ENCODE measurements at regions not wholly inside any gene's neighbourhood (a gene's known extent, or its start where the extent isn't known, plus 50 kb on each side); places are given as distances from the start of the nearest gene placed in this dataset.

DNA sequence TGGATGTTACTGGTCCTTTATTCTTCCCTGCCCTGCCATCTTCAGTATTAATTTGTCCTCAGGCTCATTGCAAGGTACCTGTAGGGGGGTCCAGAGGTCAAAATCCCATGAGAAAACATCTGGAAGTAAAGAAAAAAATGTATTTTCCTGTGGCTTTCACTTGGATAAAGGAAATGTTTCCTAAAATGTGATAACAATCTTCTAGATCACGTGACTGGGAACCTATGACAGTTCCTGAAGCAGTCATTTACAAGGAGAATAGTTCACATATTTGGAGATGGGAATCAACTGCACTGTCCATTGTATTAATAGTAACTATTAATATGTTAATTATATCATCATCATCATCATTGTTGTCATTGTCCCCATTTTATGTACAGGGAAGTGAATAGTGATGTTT, 915.1 kb upstream of the EEF2KMT start:
- DNase-seq (ENCODE audit: low read depth in 2 of 2): no peak

- no peak for DNase-seq (ENCODE audit: low read depth in 2 of 2)
Measured at GRCh38 chr16:6009151-6009550, 911.6 kb upstream of the EEF2KMT start.

GRCh38 chr16:6008670-6009069, 911.1 kb upstream of the EEF2KMT start:
- DNase-seq (ENCODE audit: low read depth in 2 of 2): no peak

DNA sequence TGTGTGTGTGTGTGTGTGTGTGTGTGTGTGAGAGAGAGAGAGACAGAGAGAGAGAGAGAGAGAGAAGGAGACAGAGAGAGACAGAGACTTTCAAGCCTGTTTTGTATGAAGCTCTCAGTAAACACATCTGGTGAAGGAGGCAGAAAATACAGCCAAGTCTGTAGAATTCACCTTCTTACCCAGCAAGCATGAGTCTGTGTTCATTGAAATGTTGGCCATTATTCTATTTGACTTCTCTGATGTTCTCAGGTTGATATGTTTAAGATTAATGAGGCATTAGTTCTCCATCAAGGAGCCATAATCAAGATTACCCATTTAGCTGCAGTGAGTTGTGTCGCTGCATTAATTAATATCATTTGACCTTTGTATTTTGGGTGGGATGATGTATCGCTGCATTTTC, 895.8 kb upstream of the EEF2KMT start:
- DNase-seq (ENCODE audit: low read depth in 2 of 2): no peak

GRCh38 chr16:5982979-5983378, 885.4 kb upstream of the EEF2KMT start:
- DNase-seq (ENCODE audit: low read depth in 2 of 2): no peak

DNA sequence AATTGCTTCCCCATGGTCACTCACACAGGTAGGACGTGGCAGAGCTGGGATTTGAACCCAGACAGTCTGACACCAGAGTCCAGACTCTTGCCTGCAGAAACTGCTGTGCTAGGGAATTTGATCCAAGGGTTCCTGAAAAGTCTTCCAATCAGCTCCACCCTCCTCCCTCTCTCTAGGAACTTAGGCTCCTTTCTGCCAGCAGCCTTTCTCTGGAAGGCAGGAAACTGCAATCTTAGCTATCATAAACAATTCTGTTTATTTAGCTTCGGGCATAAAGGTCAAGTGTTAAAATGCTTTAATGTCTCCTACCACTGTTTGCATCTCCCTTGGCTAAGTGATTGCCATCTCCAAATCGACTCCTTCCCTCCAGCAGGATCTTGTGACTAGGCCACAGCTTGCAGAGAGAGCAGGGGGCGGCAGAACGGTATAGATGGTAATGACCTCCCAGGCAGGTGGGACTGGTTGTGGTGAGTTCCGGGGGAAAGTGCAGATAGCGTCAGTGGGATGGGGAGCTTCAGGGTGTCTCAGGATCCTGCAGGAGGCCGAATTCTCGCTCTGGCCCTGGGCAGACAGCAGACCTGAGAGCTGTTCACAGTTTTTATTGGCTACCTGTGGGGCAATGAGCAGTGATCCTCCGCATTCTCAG, 882.4 kb upstream of the EEF2KMT start:
- DNase-seq (ENCODE audit: low read depth in 2 of 2): no peak

- DNase-seq (ENCODE audit: low read depth in 2 of 2): no peak
Measured at GRCh38 chr16:5977329-5977728, 879.7 kb upstream of the EEF2KMT start.

GRCh38 chr16:5972747-5973146, 875.2 kb upstream of the EEF2KMT start:
- no peak for DNase-seq (ENCODE audit: low read depth in 2 of 2)

- no peak for DNase-seq (ENCODE audit: low read depth in 2 of 2)
Measured at GRCh38 chr16:5971924-5972323, 874.3 kb upstream of the EEF2KMT start.

DNA sequence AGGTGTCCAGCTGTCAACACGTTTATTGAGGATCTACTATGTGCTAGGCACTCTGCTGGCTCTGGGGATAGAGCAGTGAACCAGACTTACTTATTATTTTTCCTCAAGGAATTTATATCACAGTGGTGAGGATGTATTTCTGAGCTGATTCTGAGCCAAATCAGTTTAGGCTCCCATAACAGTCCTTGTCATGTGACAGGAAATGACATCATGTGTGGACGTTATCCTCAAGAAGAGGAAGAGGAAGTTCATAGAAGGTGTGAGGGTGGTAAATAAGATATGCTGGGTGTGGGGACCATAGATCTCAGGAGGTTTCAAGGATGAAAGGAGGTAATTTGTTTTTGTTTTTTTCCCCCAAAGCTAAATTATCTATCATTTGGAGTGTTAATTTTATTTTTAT, 873.5 kb upstream of the EEF2KMT start:
- no peak for DNase-seq (ENCODE audit: low read depth in 2 of 2)

- no peak for DNase-seq (ENCODE audit: low read depth in 2 of 2)
Measured at GRCh38 chr16:5966004-5966403, 868.4 kb upstream of the EEF2KMT start.

GRCh38 chr16:5965321-5965720, 867.7 kb upstream of the EEF2KMT start:
- no peak for DNase-seq (ENCODE audit: low read depth in 2 of 2)

GRCh38 chr16:5951486-5951885, 853.9 kb upstream of the EEF2KMT start:
- DNase-seq (ENCODE audit: low read depth in 2 of 2): no peak

DNA sequence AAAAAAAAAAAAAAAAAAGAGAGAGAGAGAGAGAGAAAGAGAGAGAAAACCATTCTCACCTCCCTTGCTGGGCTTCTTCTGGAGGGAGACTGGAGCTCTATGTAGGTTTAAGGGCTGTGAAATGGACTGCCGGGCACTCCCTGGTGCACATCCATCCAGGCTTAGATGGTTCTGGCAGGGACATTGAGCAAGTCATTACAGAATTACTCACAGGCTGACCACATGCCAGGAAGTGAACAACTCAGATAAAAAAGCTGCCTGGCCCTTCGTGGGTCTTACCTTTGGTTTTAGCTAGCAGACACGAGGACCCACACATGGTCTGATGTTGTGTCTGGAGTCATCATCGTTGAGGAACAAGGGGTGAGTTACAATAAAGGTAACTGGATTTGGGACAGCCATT, 847.4 kb upstream of the EEF2KMT start:
- DNase-seq (ENCODE audit: low read depth in 2 of 2): no peak

GRCh38 chr16:5938607-5939006, 841.0 kb upstream of the EEF2KMT start:
- DNase-seq (ENCODE audit: low read depth in 2 of 2): no peak

DNA sequence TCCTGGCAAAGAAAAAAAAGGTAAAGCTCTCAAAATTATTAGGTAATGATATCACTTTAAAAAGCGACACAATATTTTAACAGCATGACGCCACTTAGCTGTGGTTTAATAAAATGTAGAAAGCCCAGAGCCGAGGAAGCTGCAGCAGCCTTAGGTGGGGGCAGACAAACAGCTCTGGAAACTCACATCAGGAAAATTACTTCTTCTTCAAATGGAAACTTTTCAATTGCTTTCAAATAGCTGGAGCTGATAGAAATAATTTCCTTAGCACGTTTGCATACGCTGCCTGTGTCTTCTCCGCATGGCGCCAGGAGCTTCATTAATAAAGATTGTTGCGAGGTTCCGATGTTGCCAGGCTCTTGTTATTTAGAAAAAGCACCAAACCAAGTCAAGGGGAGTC, 835.3 kb upstream of the EEF2KMT start:
- no peak for DNase-seq (ENCODE audit: low read depth in 2 of 2)

- DNase-seq (ENCODE audit: low read depth in 2 of 2): no peak
Measured at GRCh38 chr16:5928476-5929065, 831.0 kb upstream of the EEF2KMT start.

GRCh38 chr16:5925850-5926249, 828.3 kb upstream of the EEF2KMT start:
- DNase-seq (ENCODE audit: low read depth in 2 of 2): no peak

DNA sequence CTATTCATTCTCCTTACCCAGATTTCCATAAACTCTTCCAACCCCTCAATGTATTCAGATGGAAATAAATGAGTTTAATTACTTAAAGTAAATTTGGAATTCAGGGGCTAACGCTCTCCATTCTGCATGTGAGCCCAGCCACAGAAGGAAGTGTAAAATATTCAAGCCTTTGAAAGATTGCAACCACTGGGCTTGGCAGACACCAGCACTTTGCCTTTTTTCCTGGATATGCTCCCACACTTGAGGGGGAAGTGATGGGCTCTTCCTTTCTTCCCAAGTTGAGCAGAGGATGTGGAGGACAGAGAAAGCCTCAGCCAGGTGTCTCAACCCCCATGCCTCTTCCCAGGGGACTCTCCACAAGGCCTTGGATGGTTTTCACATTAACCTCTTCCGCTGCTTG, 825.1 kb upstream of the EEF2KMT start:
- DNase-seq (ENCODE audit: low read depth in 2 of 2): no peak

- no peak for DNase-seq (ENCODE audit: low read depth in 2 of 2)
Measured at GRCh38 chr16:5918567-5919130, 821.1 kb upstream of the EEF2KMT start.

- no peak for DNase-seq (ENCODE audit: low read depth in 2 of 2)
Measured at GRCh38 chr16:5917436-5918195, 820.0 kb upstream of the EEF2KMT start.

GRCh38 chr16:5916711-5917191, 819.2 kb upstream of the EEF2KMT start:
- DNase-seq (ENCODE audit: low read depth in 2 of 2): no peak

- DNase-seq (ENCODE audit: low read depth in 2 of 2): no peak
Measured at GRCh38 chr16:5911241-5911640, 813.6 kb upstream of the EEF2KMT start.
